ENCODE measurements at regions not wholly inside any gene's neighbourhood (a gene's known extent, or its start where the extent isn't known, plus 50 kb on each side); places are given as distances from the start of the nearest gene placed in this dataset.
A peak's percentile ranks its signal among the peaks of the same experiment; 100 is the strongest.

- TF ChIP-seq TAF1 (IDR thresholded peaks at IDR 0.05; ENCODE audit: borderline replicate concordance, low read depth, low read length): no peak
- TF ChIP-seq POLR2AphosphoS5 (IDR thresholded peaks at IDR 0.05; ENCODE audit: low read depth, low read length): no peak
- no peak for TF ChIP-seq POLR2A (IDR thresholded peaks at IDR 0.05; ENCODE audit: low read depth, low read length)
- FAIRE-seq: no peak
- no peak for DNase-seq (ENCODE audit: insufficient read length)
These were observed 136.6 kb downstream of the PIK3R1 start for GRCh38 chr5:68352166-68352565.

GRCh38 chr5:68353605-68354004 is 138.0 kb downstream of the PIK3R1 start:
- FAIRE-seq: no peak
- TF ChIP-seq POLR2A (IDR thresholded peaks at IDR 0.05; ENCODE audit: low read depth, low read length) (no peak), POLR2AphosphoS5 (IDR thresholded peaks at IDR 0.05; ENCODE audit: low read depth, low read length) (no peak), TAF1 (IDR thresholded peaks at IDR 0.05; ENCODE audit: borderline replicate concordance, low read depth, low read length) (no peak)
- DNase-seq (ENCODE audit: insufficient read length): no peak

GRCh38 chr5:68354315-68354714 is 138.8 kb downstream of the PIK3R1 start:
- TF ChIP-seq POLR2AphosphoS5 (IDR thresholded peaks at IDR 0.05; ENCODE audit: low read depth, low read length): no peak
- FAIRE-seq (no peak), DNase-seq (ENCODE audit: insufficient read length) (no peak)

- DNase-seq (ENCODE audit: insufficient read length) (no peak), FAIRE-seq (no peak)
- TF ChIP-seq POLR2AphosphoS5 (IDR thresholded peaks at IDR 0.05; ENCODE audit: low read depth, low read length): no peak
- TF ChIP-seq POLR2A (IDR thresholded peaks at IDR 0.05; ENCODE audit: low read depth, low read length): no peak
- TF ChIP-seq TAF1 (IDR thresholded peaks at IDR 0.05; ENCODE audit: borderline replicate concordance, low read depth, low read length): no peak
These were observed 140.7 kb downstream of the PIK3R1 start for GRCh38 chr5:68356216-68356615.

GRCh38 chr5:68356623-68357022 is 141.1 kb downstream of the PIK3R1 start:
- TF ChIP-seq TAF1 (IDR thresholded peaks at IDR 0.05; ENCODE audit: borderline replicate concordance, low read depth, low read length): no peak
- TF ChIP-seq POLR2AphosphoS5 (IDR thresholded peaks at IDR 0.05; ENCODE audit: low read depth, low read length): no peak
- no peak for TF ChIP-seq POLR2A (IDR thresholded peaks at IDR 0.05; ENCODE audit: low read depth, low read length)
- no peak for FAIRE-seq
- no peak for DNase-seq (ENCODE audit: insufficient read length)

GRCh38 chr5:68359699-68360098 is 144.1 kb downstream of the PIK3R1 start:
- TF ChIP-seq POLR2AphosphoS5 (IDR thresholded peaks at IDR 0.05; ENCODE audit: low read depth, low read length) (no peak), POLR2A (IDR thresholded peaks at IDR 0.05; ENCODE audit: low read depth, low read length) (no peak), TAF1 (IDR thresholded peaks at IDR 0.05; ENCODE audit: borderline replicate concordance, low read depth, low read length) (no peak)
- no peak for DNase-seq (ENCODE audit: insufficient read length)
- FAIRE-seq: no peak

GRCh38 chr5:68362331-68362730 is 146.8 kb downstream of the PIK3R1 start:
- no peak for TF ChIP-seq TAF1 (IDR thresholded peaks at IDR 0.05; ENCODE audit: borderline replicate concordance, low read depth, low read length)
- no peak for TF ChIP-seq POLR2AphosphoS5 (IDR thresholded peaks at IDR 0.05; ENCODE audit: low read depth, low read length)
- DNase-seq (ENCODE audit: insufficient read length): no peak
- FAIRE-seq: peak; percentile 24

- DNase-seq (ENCODE audit: insufficient read length) (no peak), FAIRE-seq (peak; percentile 44)
- no peak for TF ChIP-seq TAF1 (IDR thresholded peaks at IDR 0.05; ENCODE audit: borderline replicate concordance, low read depth, low read length)
- TF ChIP-seq POLR2A (IDR thresholded peaks at IDR 0.05; ENCODE audit: low read depth, low read length): no peak
- no peak for TF ChIP-seq POLR2AphosphoS5 (IDR thresholded peaks at IDR 0.05; ENCODE audit: low read depth, low read length)
These were observed 150.3 kb downstream of the PIK3R1 start for GRCh38 chr5:68365889-68366288.

- FAIRE-seq: no peak
- DNase-seq (ENCODE audit: insufficient read length): no peak
- TF ChIP-seq POLR2AphosphoS5 (IDR thresholded peaks at IDR 0.05; ENCODE audit: low read depth, low read length): no peak
- no peak for TF ChIP-seq TAF1 (IDR thresholded peaks at IDR 0.05; ENCODE audit: borderline replicate concordance, low read depth, low read length)
- no peak for TF ChIP-seq POLR2A (IDR thresholded peaks at IDR 0.05; ENCODE audit: low read depth, low read length)
These were observed 151.7 kb downstream of the PIK3R1 start for GRCh38 chr5:68367287-68367686.

GRCh38 chr5:68367717-68368116 is 152.2 kb downstream of the PIK3R1 start:
- DNase-seq (ENCODE audit: insufficient read length) (no peak), FAIRE-seq (no peak)
- TF ChIP-seq POLR2AphosphoS5 (IDR thresholded peaks at IDR 0.05; ENCODE audit: low read depth, low read length): no peak

GRCh38 chr5:68368311-68369022 is 152.9 kb downstream of the PIK3R1 start:
- no peak for DNase-seq (ENCODE audit: insufficient read length)

GRCh38 chr5:68369023-68369359 is 153.4 kb downstream of the PIK3R1 start:
- DNase-seq (ENCODE audit: insufficient read length): no peak
- no peak for FAIRE-seq
- TF ChIP-seq POLR2AphosphoS5 (IDR thresholded peaks at IDR 0.05; ENCODE audit: low read depth, low read length) (no peak), POLR2A (IDR thresholded peaks at IDR 0.05; ENCODE audit: low read depth, low read length) (no peak), TAF1 (IDR thresholded peaks at IDR 0.05; ENCODE audit: borderline replicate concordance, low read depth, low read length) (no peak)

More at GRCh38 chr5:68368311-68369022, 152.9 kb downstream of the PIK3R1 start:
- FAIRE-seq: peak; percentile 21
- TF ChIP-seq POLR2A (IDR thresholded peaks at IDR 0.05; ENCODE audit: low read depth, low read length) (no peak), POLR2AphosphoS5 (IDR thresholded peaks at IDR 0.05; ENCODE audit: low read depth, low read length) (no peak), TAF1 (IDR thresholded peaks at IDR 0.05; ENCODE audit: borderline replicate concordance, low read depth, low read length) (no peak)

All from GM12892 (cell line).